Pancreas (tissue), 10 donors: ENCODE measurements at regions not wholly inside any gene's neighbourhood (a gene's known extent, or its start where the extent isn't known, plus 50 kb on each side); places are given as distances from the start of the nearest gene placed in this dataset.

Experiments
- ATAC-seq, 4 donors: fragments of 200-7000 bp; cut with Tn5 transposase; one replicate each; pipeline versions ENCODE4 v1.8.0 to v1.9.1; 2020; ENCODE audit warnings: mild to moderate bottlenecking in 4 of 4, moderate library complexity in 4 of 4
- DNase-seq, 6 donors: peaks; one replicate each; pipeline ENCODE4 v3.0.0-alpha.2; 2020
- FAIRE-seq: peaks from 2 replicates; lab custom pipeline; 2012; peaks lifted over from hg19 to GRCh38; lab: Jason Lieb, UNC
- H3K27ac ChIP-seq, 4 donors: fragments of 200-600 bp; sonication (generic); 1 replicate in 3 of 4; 2 replicates in 1 of 4; pipeline versions ENCODE4 v1.5.0 to v1.8.0; 2020
- H3K27me3 ChIP-seq, 4 donors: fragments of 200-600 bp; one replicate each; pipeline ENCODE4 v1.8.0; 2021
- H3K36me3 ChIP-seq, 3 donors: fragments of 200-600 bp; sonication (generic) in 1 of 3; one replicate each; pipeline versions ENCODE4 v1.5.0 to v1.8.0; 2020 to 2021
- H3K4me1 ChIP-seq, 3 donors: fragments of 200-600 bp; one replicate each; pipeline ENCODE4 v1.8.0; 2021
- H3K4me3 ChIP-seq, 4 donors: fragments of 200-600 bp; sonication (generic) in 2 of 4; one replicate each; pipeline versions ENCODE4 v1.5.0 to v1.8.0; 2020 to 2021
- H3K9me3 ChIP-seq, 4 donors: fragments of 200-600 bp; one replicate each; pipeline ENCODE4 v1.8.0; 2021
- WGBS, 2 donors: extraction: QIAGEN DNeasy Blood & Tissue Kit; methylation state at CpG; one replicate each; pipeline ENCODE4 v1.1.7; 2013; 5-methylcytosine and 5-hydroxymethylcytosine counted together
- intact Hi-C, 3 donors: fragments of 100-400 bp; cut with DNase I; formaldehyde crosslinking; loops; one replicate each; pipeline versions ENCODE4 v1.11.1 to v1.14.2; 2022
- TF ChIP-seq, protein P1 (sequence below), 4 donors: fragments of 200-600 bp; sonication (generic) in 3 of 4; IDR thresholded peaks; one replicate each; pipeline versions ENCODE4 v1.5.0 to v1.8.0; 2021; ENCODE audit warnings: antibody characterized with exemption in 4 of 4
- donor health status: healthy with polysubstance abuse.
- donor health status: DM: no; HTN: no; CAD: no; lungs with moderate emphysema.
- donor health status: DM: no; HTN: no; CAD: no.
- donor health status: control.
- donor health status: control.
- donor health status: Bipolar disorder and iron deficiency.
- donor health status: DM: yes; HTN: yes; CAD: no.
- donor health status: DM: no; HTN: no; CAD: no.
- donor health status: DM: no; HTN: no; CAD: no.
- donor health status: DM: yes; HTN: yes; CAD: no.

DNA sequence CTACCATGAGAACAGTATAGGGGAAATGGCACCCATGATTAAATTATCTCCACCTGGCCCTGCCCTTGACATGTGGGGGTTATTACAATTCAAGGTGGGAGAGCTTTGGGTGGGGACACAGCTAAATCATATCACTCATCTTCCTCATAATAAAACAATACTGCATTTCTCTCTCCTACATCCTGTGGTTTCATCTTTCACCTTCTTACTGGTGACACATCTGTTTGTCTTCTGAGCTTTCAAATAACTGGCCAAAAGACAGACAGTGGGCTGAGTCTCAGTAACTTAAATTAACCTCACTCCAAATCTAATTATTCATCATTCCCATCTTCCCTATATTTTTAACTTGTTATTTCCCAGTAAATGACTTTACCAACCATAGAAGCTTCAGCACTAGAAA is 729.7 kb upstream of the USP15 start:
- no peaks in the 10 kb centered on the region for H3K4me1 ChIP-seq
- intact Hi-C loops: no loop called here
- TF ChIP-seq, protein P1, sequence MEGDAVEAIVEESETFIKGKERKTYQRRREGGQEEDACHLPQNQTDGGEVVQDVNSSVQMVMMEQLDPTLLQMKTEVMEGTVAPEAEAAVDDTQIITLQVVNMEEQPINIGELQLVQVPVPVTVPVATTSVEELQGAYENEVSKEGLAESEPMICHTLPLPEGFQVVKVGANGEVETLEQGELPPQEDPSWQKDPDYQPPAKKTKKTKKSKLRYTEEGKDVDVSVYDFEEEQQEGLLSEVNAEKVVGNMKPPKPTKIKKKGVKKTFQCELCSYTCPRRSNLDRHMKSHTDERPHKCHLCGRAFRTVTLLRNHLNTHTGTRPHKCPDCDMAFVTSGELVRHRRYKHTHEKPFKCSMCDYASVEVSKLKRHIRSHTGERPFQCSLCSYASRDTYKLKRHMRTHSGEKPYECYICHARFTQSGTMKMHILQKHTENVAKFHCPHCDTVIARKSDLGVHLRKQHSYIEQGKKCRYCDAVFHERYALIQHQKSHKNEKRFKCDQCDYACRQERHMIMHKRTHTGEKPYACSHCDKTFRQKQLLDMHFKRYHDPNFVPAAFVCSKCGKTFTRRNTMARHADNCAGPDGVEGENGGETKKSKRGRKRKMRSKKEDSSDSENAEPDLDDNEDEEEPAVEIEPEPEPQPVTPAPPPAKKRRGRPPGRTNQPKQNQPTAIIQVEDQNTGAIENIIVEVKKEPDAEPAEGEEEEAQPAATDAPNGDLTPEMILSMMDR (IDR thresholded peaks at IDR 0.05): no peak
- no peak overlapping the region for H3K27ac ChIP-seq
- no peaks in the 10 kb centered on the region for H3K36me3 ChIP-seq
- no peak overlapping the region for H3K4me3 ChIP-seq
- ATAC-seq (no peak), DNase-seq (no peak), FAIRE-seq (no peak)
- no peaks in the 10 kb centered on the region for H3K27me3 ChIP-seq
- H3K9me3 ChIP-seq: no peaks in the 10 kb centered on the region

DNA sequence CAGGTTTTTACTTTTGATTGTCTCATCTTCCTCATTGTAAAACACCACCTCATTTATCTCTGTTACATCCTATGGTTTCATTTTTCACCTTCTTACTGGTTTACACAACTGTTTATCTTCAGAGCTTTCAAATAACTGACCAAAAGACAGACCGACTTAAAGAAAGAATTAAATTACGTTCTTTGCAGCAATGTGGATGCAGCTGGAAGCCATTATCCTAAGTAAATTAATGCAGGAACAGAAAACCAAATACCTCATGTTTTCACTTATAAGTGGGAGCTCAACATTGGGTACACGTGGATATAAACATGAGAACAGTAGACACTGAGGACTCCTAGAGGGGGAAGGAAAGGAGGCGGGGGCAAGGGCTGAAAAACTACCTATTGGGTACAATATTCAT is 729.0 kb upstream of the USP15 start:
- Histone ChIP-seq H3K4me3 (no peak overlapping the region), H3K36me3 (no peaks in the 10 kb centered on the region), H3K4me1 (no peaks in the 10 kb centered on the region), H3K27me3 (no peaks in the 10 kb centered on the region), H3K27ac (no peak overlapping the region), H3K9me3 (no peaks in the 10 kb centered on the region)
- DNase-seq (no peak), ATAC-seq (no peak), FAIRE-seq (no peak)
- 71 to 74% methylated on average over 4 of the region's 4 CpGs for WGBS, 2 donors
- TF ChIP-seq, protein P1 (IDR thresholded peaks at IDR 0.05): no peak
- intact Hi-C loops: no loop called here

DNA sequence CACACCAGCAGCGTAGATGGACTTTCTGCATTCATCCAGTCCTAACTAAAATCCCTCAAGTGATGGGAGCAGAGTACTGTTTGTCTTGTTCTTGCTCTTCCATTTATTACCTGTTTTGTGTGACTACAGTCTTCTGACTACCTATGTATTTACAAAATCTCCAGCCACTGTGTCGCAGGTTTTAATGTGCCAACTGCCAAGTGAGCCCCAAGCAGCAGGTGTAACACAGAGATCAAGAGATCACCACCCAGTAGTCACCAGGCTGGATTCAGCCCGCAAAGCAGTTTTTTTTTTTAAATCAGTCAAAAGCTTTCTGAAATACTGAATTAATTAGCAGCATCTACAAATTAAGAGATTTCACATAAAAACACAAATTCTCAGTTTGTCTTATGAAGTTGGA is 724.1 kb upstream of the USP15 start:
- TF ChIP-seq, protein P1 (IDR thresholded peaks at IDR 0.05): no peak
- no peak for FAIRE-seq

DNA sequence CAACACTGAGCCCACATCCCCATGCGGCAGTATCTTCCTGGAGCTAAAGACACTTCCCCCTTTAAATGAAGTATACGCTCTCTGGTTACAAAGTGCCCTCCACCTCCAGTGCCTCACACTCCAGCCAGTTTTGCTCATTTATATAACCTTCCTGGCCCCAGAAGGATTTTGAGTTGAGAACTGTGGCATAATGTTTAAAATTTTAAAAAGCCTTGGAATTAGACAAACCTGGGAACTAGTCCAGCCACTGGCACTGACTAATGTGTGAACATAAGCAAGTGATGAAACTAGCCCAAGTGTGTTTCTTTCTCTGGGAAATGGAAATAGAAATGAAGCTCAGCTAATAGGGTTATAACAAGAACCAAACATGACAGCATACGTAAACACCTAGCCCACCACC is 723.7 kb upstream of the USP15 start:
- DNase-seq (peak in 3 of 6 donors; percentile 8 to 26 (median 13)), FAIRE-seq (no peak), ATAC-seq (peak; percentile 56 to 84 (median 72))
- no peaks in the 10 kb centered on the region for H3K27me3 ChIP-seq
- no peak overlapping the region for H3K27ac ChIP-seq
- H3K9me3 ChIP-seq: no peaks in the 10 kb centered on the region
- WGBS, 2 donors: 48 to 55% methylated on average over 3 of the region's 3 CpGs
- TF ChIP-seq, protein P1 (IDR thresholded peaks at IDR 0.05): no peak
- no peaks in the 10 kb centered on the region for H3K36me3 ChIP-seq
- no peak overlapping the region for H3K4me3 ChIP-seq
- H3K4me1 ChIP-seq: peaks cover 0 to 9% (median 0%) of the 10 kb centered on the region in 3 donors
- intact Hi-C loops: no loop called here

More for the DNA sequence above, 724.1 kb upstream of the USP15 start:
- Histone ChIP-seq H3K4me3 (no peak overlapping the region), H3K9me3 (no peaks in the 10 kb centered on the region), H3K27ac (no peak overlapping the region), H3K36me3 (no peaks in the 10 kb centered on the region), H3K4me1 (peaks cover 0 to 9% (median 0%) of the 10 kb centered on the region in 3 donors), H3K27me3 (no peaks in the 10 kb centered on the region)
- 62 to 64% methylated on average over 3 of the region's 3 CpGs for WGBS, 2 donors
- DNase-seq (no peak), ATAC-seq (peak; percentile 32 to 73 (median 52))
- intact Hi-C loops: no loop called here

DNA sequence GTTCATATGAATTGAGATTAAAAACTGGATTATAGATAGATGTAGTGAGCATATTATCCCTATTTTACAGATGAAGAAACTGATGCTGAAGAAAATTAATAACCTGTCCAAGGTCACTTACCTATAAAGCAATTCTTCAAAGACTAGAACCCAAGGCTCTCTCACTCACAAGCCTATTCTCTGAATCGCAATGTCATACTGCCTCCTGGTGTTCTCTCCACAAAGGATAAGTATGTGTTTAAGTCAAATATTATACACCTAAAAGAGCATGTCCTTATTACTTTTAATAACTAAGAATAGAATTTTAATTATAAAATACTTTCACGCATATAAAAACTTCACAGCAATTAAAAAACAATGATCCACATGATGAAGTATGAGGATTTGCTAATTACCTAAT is 721.3 kb upstream of the USP15 start:
- ATAC-seq: no peak
- Histone ChIP-seq H3K36me3 (no peaks in the 10 kb centered on the region), H3K27ac (no peak overlapping the region), H3K4me3 (no peak overlapping the region), H3K4me1 (peaks cover 0 to 9% (median 0%) of the 10 kb centered on the region in 3 donors), H3K9me3 (no peaks in the 10 kb centered on the region), H3K27me3 (no peaks in the 10 kb centered on the region)
- TF ChIP-seq, protein P1 (IDR thresholded peaks at IDR 0.05): no peak
- 78 to 83% methylated on average over 2 of the region's 2 CpGs for WGBS, 2 donors
- FAIRE-seq: no peak
- intact Hi-C loops: no loop called here
- no peak for DNase-seq
